Left lung (tissue), 4 donors: ENCODE measurements at regions not wholly inside any gene's neighbourhood (a gene's known extent, or its start where the extent isn't known, plus 50 kb on each side); places are given as distances from the start of the nearest gene placed in this dataset.
"Not testable (repeated sequence)": the region's sequence is repeated elsewhere in the genome, so short reads cannot be mapped to it uniquely, and the experiment has no call there.

Experiments
- ATAC-seq: fragments of 200-7000 bp; cut with Tn5 transposase; one replicate; pipeline ENCODE4 v1.9.1; 2020; ENCODE audit warnings: moderate library complexity
- DNase-seq, 4 donors: peaks; one replicate each; pipeline ENCODE4 v3.0.0-alpha.2; 2013 to 2020
- H3K27ac ChIP-seq, 2 donors: fragments of 200-600 bp; sonication (generic) in 1 of 2; one replicate each; pipeline versions ENCODE4 v1.5.0 to v1.8.0; 2020 to 2021
- H3K27me3 ChIP-seq, 2 donors: fragments of 200-600 bp; sonication (generic) in 1 of 2; one replicate each; pipeline versions ENCODE4 v1.5.0 to v1.8.0; 2020 to 2021
- H3K36me3 ChIP-seq, 2 donors: fragments of 200-600 bp; sonication (generic) in 1 of 2; one replicate each; pipeline versions ENCODE4 v1.5.0 to v1.8.0; 2020 to 2021
- H3K4me1 ChIP-seq, 2 donors: fragments of 200-600 bp; one replicate each; pipeline ENCODE4 v1.8.0; 2021
- H3K4me3 ChIP-seq, 2 donors: fragments of 200-600 bp; sonication (generic) in 1 of 2; one replicate each; pipeline versions ENCODE4 v1.5.0 to v1.8.0; 2020 to 2021; ENCODE audit warnings: mild to moderate bottlenecking in 1 of 2
- H3K9me3 ChIP-seq, 2 donors: fragments of 200-600 bp; sonication (generic) in 1 of 2; one replicate each; pipeline versions ENCODE4 v1.5.0 to v1.8.0; 2020 to 2021
- intact Hi-C, 2 donors: fragments of 100-400 bp; cut with DNase I; formaldehyde crosslinking; loops; one replicate each; pipeline versions ENCODE4 v1.11.2 to v1.14.2; 2022
- TF ChIP-seq, protein P1 (sequence below), 2 donors: fragments of 200-600 bp; sonication (generic) in 1 of 2; IDR thresholded peaks; one replicate each; pipeline versions ENCODE4 v1.5.0 to v1.8.0; 2021; ENCODE audit warnings: antibody characterized with exemption in 2 of 2
- donor health status: DM: no; HTN: yes; CAD: no.
- donor health status: DM: no; HTN: no; CAD: no.

DNA sequence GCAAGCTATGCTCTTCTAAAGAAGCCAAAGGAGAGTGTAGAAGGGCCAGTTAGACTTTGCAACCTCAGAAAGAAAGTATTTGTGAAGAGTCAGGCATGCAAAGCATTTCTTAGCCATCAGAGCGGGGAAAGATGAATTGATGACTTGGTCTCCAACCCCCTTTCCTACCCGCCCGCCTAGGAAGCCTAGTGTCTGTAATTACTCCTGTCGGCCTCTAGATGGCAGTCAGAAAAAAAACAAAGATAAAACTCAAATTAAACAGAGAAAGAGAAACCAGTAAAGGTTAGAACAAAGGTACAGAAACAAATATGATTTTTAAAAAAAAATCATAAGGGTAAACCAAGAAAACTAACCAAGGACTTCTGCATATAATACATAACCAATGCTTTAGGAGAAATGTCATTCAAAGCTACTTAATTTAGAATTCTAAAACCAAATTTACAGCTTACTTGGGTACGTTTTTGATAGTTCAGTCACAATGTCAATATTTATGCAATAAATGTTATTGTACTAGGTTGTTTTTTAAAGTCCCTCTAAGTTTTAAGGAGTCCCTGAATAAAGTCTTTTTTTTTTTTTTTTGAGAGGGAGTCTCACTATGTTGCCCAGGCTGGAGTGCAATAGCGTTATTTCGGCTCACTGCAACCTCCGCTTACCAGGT is 97.6 kb downstream of the LYZL1 start:
- DNase-seq = peak in 1 of 4 donors; percentile 30
- Histone ChIP-seq H3K27ac (no peak overlapping the region), H3K9me3 (no peaks in the 10 kb centered on the region), H3K27me3 (no peaks in the 10 kb centered on the region), H3K4me1 (no peaks in the 10 kb centered on the region), H3K36me3 (no peaks in the 10 kb centered on the region), H3K4me3 (no peak overlapping the region)
- TF ChIP-seq, protein P1, sequence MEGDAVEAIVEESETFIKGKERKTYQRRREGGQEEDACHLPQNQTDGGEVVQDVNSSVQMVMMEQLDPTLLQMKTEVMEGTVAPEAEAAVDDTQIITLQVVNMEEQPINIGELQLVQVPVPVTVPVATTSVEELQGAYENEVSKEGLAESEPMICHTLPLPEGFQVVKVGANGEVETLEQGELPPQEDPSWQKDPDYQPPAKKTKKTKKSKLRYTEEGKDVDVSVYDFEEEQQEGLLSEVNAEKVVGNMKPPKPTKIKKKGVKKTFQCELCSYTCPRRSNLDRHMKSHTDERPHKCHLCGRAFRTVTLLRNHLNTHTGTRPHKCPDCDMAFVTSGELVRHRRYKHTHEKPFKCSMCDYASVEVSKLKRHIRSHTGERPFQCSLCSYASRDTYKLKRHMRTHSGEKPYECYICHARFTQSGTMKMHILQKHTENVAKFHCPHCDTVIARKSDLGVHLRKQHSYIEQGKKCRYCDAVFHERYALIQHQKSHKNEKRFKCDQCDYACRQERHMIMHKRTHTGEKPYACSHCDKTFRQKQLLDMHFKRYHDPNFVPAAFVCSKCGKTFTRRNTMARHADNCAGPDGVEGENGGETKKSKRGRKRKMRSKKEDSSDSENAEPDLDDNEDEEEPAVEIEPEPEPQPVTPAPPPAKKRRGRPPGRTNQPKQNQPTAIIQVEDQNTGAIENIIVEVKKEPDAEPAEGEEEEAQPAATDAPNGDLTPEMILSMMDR (IDR thresholded peaks at IDR 0.05) = peak; percentile 68 to 79
- intact Hi-C loops = no loop called here
- peak; percentile 81 for ATAC-seq

DNA sequence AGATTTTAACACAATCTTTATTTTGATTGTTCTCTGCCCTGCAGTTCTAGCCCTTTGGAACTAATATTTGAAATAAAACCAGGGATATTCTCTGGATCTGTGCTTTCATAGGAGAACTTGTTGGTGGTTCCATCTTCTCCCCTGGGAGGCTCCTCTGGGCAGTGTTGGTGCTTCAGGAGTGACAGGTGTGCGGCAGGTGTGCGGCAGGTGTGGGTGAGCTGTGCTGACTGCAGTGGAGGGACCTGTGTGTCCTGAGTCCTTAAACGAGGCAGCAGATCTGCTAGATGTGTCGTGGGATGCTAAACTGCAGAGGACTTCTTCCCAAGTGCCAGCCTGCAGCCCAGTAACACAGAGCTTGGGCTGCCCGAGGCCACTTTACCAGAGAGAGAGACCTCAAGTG is 98.4 kb downstream of the LYZL1 start:
- H3K9me3 ChIP-seq = no peaks in the 10 kb centered on the region
- intact Hi-C loops = no loop called here
- H3K27me3 ChIP-seq = no peaks in the 10 kb centered on the region
- no peak for ATAC-seq
- peak in 1 of 4 donors; percentile 42 for DNase-seq
- no peak overlapping the region for H3K4me3 ChIP-seq
- no peak overlapping the region for H3K27ac ChIP-seq
- TF ChIP-seq, protein P1 (IDR thresholded peaks at IDR 0.05) = no peak
- H3K4me1 ChIP-seq = no peaks in the 10 kb centered on the region
- no peaks in the 10 kb centered on the region for H3K36me3 ChIP-seq

DNA sequence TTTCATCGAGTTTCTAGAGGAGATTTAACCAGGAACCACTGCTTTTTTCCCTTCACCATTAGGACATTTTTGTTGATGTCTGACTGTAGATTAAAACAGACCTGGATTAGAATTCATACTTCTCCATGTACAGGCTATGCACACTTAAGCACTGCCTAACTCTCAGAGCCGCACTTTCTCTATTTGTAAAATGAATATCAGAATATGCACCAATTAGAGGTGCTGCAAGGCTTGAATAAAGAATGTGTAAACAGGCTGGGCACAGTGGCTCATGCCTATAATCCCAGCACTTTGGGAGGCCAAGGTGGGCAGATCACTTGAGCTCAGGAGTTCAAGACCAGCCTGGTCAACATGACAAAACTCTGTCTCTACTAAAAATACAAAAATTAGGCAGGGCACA is 99.2 kb downstream of the LYZL1 start:
- H3K4me3 ChIP-seq, H3K9me3 ChIP-seq, H3K27ac ChIP-seq, H3K36me3 ChIP-seq, H3K4me1 ChIP-seq, ATAC-seq, DNase-seq, H3K27me3 ChIP-seq, intact Hi-C loops: not testable (repeated sequence)

DNA sequence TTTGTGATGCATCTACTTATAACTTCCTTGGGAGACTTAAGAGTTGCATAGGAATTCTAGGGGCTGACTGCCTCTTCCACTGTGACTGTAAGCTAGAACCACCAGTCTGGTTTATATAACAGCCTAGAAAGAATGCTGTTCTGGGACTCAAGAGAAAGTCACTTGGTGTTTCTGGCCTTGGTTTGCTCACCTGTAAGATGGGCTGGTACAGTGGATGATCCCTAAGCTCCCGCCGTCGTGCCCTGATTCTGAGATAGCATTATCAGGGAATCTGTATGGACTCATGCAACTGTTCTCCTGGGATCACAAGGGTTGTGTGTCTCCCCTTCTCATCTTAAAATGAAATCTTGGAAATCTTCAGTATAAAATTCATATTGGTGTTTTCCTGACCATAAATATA is 100.6 kb downstream of the LYZL1 start:
- no peak for ATAC-seq
- TF ChIP-seq, protein P1 (IDR thresholded peaks at IDR 0.05) = no peak
- H3K36me3 ChIP-seq = no peaks in the 10 kb centered on the region
- intact Hi-C loops = no loop called here
- H3K4me3 ChIP-seq = no peak overlapping the region
- no peak overlapping the region for H3K27ac ChIP-seq
- no peaks in the 10 kb centered on the region for H3K27me3 ChIP-seq
- H3K9me3 ChIP-seq = no peaks in the 10 kb centered on the region
- no peak for DNase-seq
- H3K4me1 ChIP-seq = no peaks in the 10 kb centered on the region

DNA sequence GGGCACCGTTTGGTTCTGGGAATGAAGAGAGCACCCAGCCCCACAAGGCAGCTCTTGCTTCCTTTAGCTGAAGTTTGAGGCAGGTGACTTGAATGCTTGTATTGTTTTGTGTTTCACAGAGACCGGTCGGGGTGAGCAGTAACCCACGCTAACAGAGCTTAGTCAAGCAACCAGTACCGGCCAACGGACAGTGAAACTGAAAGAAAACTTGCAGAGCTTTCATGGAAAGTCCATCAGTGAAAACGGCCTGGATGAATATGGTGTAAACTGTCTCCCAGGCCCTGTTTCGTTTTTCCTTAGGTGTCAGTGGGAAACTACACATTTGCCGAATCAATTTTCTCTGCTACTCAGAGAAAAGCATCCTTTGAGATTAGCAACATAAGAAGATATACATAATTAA is 101.1 kb downstream of the LYZL1 start:
- intact Hi-C loops = loop anchor here in 1 of 2 donors (10.0 kb wide), 1 partner anchor 55 kb away; no protein-coding TSS in a partner anchor
- Histone ChIP-seq H3K36me3 (no peaks in the 10 kb centered on the region), H3K4me3 (no peak overlapping the region), H3K4me1 (no peaks in the 10 kb centered on the region), H3K27me3 (no peaks in the 10 kb centered on the region), H3K27ac (no peak overlapping the region), H3K9me3 (no peaks in the 10 kb centered on the region)
- ATAC-seq = no peak
- TF ChIP-seq, protein P1 (IDR thresholded peaks at IDR 0.05) = no peak
- DNase-seq = no peak
